ENCODE measurements at regions not wholly inside any gene's neighbourhood (a gene's known extent, or its start where the extent isn't known, plus 50 kb on each side); places are given as distances from the start of the nearest gene placed in this dataset.

- Histone ChIP-seq H3K4me1 (ENCODE audit: control insufficient read depth, low read depth, low read length) (no peaks in the 10 kb centered on the region), H3K27ac (ENCODE audit: low read length) (no peak overlapping the region), H3K9ac (ENCODE audit: low read length) (no peak overlapping the region), H3K9me3 (ENCODE audit: control insufficient read depth, low read depth, low read length) (no peaks in the 10 kb centered on the region), H3K4me3 (ENCODE audit: low read length) (no peak overlapping the region), H3K27me3 (ENCODE audit: control insufficient read depth, insufficient read depth, low read length) (no peaks in the 10 kb centered on the region), H3K36me3 (ENCODE audit: control insufficient read depth, low read depth, low read length) (no peaks in the 10 kb centered on the region)
Observed at GRCh38 chr5:158116965-158117364, 258.0 kb upstream of the CLINT1 start.

- no peaks in the 10 kb centered on the region for H3K27me3 ChIP-seq (ENCODE audit: control insufficient read depth, insufficient read depth, low read length)
Observed at GRCh38 chr5:158115468-158115867, 256.5 kb upstream of the CLINT1 start.

GRCh38 chr5:158108177-158108576 is 249.2 kb upstream of the CLINT1 start:
- Histone ChIP-seq H3K27ac (ENCODE audit: low read length) (no peak overlapping the region), H3K9ac (ENCODE audit: low read length) (no peak overlapping the region), H3K4me3 (ENCODE audit: low read length) (no peak overlapping the region), H3K9me3 (ENCODE audit: control insufficient read depth, low read depth, low read length) (no peaks in the 10 kb centered on the region), H3K4me1 (ENCODE audit: control insufficient read depth, low read depth, low read length) (no peaks in the 10 kb centered on the region), H3K36me3 (ENCODE audit: control insufficient read depth, low read depth, low read length) (no peaks in the 10 kb centered on the region), H3K27me3 (ENCODE audit: control insufficient read depth, insufficient read depth, low read length) (no peaks in the 10 kb centered on the region)

More at GRCh38 chr5:158115468-158115867, 256.5 kb upstream of the CLINT1 start:
- Histone ChIP-seq H3K27ac (ENCODE audit: low read length) (no peak overlapping the region), H3K4me1 (ENCODE audit: control insufficient read depth, low read depth, low read length) (no peaks in the 10 kb centered on the region), H3K4me3 (ENCODE audit: low read length) (no peak overlapping the region), H3K36me3 (ENCODE audit: control insufficient read depth, low read depth, low read length) (no peaks in the 10 kb centered on the region), H3K9me3 (ENCODE audit: control insufficient read depth, low read depth, low read length) (no peaks in the 10 kb centered on the region), H3K9ac (ENCODE audit: low read length) (no peak overlapping the region)

- H3K27ac ChIP-seq (ENCODE audit: low read length) = no peak overlapping the region
- no peaks in the 10 kb centered on the region for H3K9me3 ChIP-seq (ENCODE audit: control insufficient read depth, low read depth, low read length)
- no peaks in the 10 kb centered on the region for H3K36me3 ChIP-seq (ENCODE audit: control insufficient read depth, low read depth, low read length)
- no peaks in the 10 kb centered on the region for H3K4me1 ChIP-seq (ENCODE audit: control insufficient read depth, low read depth, low read length)
- no peak overlapping the region for H3K9ac ChIP-seq (ENCODE audit: low read length)
- H3K4me3 ChIP-seq (ENCODE audit: low read length) = no peak overlapping the region
- no peaks in the 10 kb centered on the region for H3K27me3 ChIP-seq (ENCODE audit: control insufficient read depth, insufficient read depth, low read length)
Observed at GRCh38 chr5:158100373-158100888, 241.5 kb upstream of the CLINT1 start.

- Histone ChIP-seq H3K9ac (ENCODE audit: low read length) (no peak overlapping the region), H3K4me1 (ENCODE audit: control insufficient read depth, low read depth, low read length) (no peaks in the 10 kb centered on the region), H3K9me3 (ENCODE audit: control insufficient read depth, low read depth, low read length) (no peaks in the 10 kb centered on the region), H3K4me3 (ENCODE audit: low read length) (no peak overlapping the region), H3K27me3 (ENCODE audit: control insufficient read depth, insufficient read depth, low read length) (no peaks in the 10 kb centered on the region), H3K36me3 (ENCODE audit: control insufficient read depth, low read depth, low read length) (no peaks in the 10 kb centered on the region), H3K27ac (ENCODE audit: low read length) (no peak overlapping the region)
Observed at GRCh38 chr5:158099571-158100105, 240.7 kb upstream of the CLINT1 start.

GRCh38 chr5:158096835-158097234 is 237.9 kb upstream of the CLINT1 start:
- no peak overlapping the region for H3K9ac ChIP-seq (ENCODE audit: low read length)
- H3K36me3 ChIP-seq (ENCODE audit: control insufficient read depth, low read depth, low read length) = no peaks in the 10 kb centered on the region
- no peak overlapping the region for H3K4me3 ChIP-seq (ENCODE audit: low read length)
- H3K9me3 ChIP-seq (ENCODE audit: control insufficient read depth, low read depth, low read length) = no peaks in the 10 kb centered on the region
- H3K27me3 ChIP-seq (ENCODE audit: control insufficient read depth, insufficient read depth, low read length) = no peaks in the 10 kb centered on the region
- H3K4me1 ChIP-seq (ENCODE audit: control insufficient read depth, low read depth, low read length) = no peaks in the 10 kb centered on the region
- H3K27ac ChIP-seq (ENCODE audit: low read length) = no peak overlapping the region

- Histone ChIP-seq H3K4me1 (ENCODE audit: control insufficient read depth, low read depth, low read length) (no peaks in the 10 kb centered on the region), H3K9ac (ENCODE audit: low read length) (no peak overlapping the region), H3K36me3 (ENCODE audit: control insufficient read depth, low read depth, low read length) (no peaks in the 10 kb centered on the region), H3K27ac (ENCODE audit: low read length) (no peak overlapping the region), H3K9me3 (ENCODE audit: control insufficient read depth, low read depth, low read length) (no peaks in the 10 kb centered on the region), H3K4me3 (ENCODE audit: low read length) (no peak overlapping the region), H3K27me3 (ENCODE audit: control insufficient read depth, insufficient read depth, low read length) (no peaks in the 10 kb centered on the region)
Observed at GRCh38 chr5:158086856-158087255, 227.9 kb upstream of the CLINT1 start.

GRCh38 chr5:158084292-158084691 is 225.3 kb upstream of the CLINT1 start:
- H3K9me3 ChIP-seq (ENCODE audit: control insufficient read depth, low read depth, low read length) = no peaks in the 10 kb centered on the region
- no peak overlapping the region for H3K9ac ChIP-seq (ENCODE audit: low read length)
- H3K4me3 ChIP-seq (ENCODE audit: low read length) = no peak overlapping the region
- no peaks in the 10 kb centered on the region for H3K36me3 ChIP-seq (ENCODE audit: control insufficient read depth, low read depth, low read length)
- H3K27ac ChIP-seq (ENCODE audit: low read length) = no peak overlapping the region
- H3K4me1 ChIP-seq (ENCODE audit: control insufficient read depth, low read depth, low read length) = peaks cover 7% of the 10 kb centered on the region
- H3K27me3 ChIP-seq (ENCODE audit: control insufficient read depth, insufficient read depth, low read length) = no peaks in the 10 kb centered on the region

GRCh38 chr5:158082696-158083287 is 223.8 kb upstream of the CLINT1 start:
- H3K27ac ChIP-seq (ENCODE audit: low read length) = no peak overlapping the region
- peaks cover 7% of the 10 kb centered on the region for H3K4me1 ChIP-seq (ENCODE audit: control insufficient read depth, low read depth, low read length)
- no peak overlapping the region for H3K4me3 ChIP-seq (ENCODE audit: low read length)
- no peak overlapping the region for H3K9ac ChIP-seq (ENCODE audit: low read length)
- H3K27me3 ChIP-seq (ENCODE audit: control insufficient read depth, insufficient read depth, low read length) = no peaks in the 10 kb centered on the region
- no peaks in the 10 kb centered on the region for H3K36me3 ChIP-seq (ENCODE audit: control insufficient read depth, low read depth, low read length)
- H3K9me3 ChIP-seq (ENCODE audit: control insufficient read depth, low read depth, low read length) = no peaks in the 10 kb centered on the region

GRCh38 chr5:158080112-158080511 is 221.2 kb upstream of the CLINT1 start:
- H3K4me1 ChIP-seq (ENCODE audit: control insufficient read depth, low read depth, low read length) = peaks cover 13% of the 10 kb centered on the region
- no peaks in the 10 kb centered on the region for H3K36me3 ChIP-seq (ENCODE audit: control insufficient read depth, low read depth, low read length)
- no peaks in the 10 kb centered on the region for H3K27me3 ChIP-seq (ENCODE audit: control insufficient read depth, insufficient read depth, low read length)
- no peak overlapping the region for H3K4me3 ChIP-seq (ENCODE audit: low read length)
- no peaks in the 10 kb centered on the region for H3K9me3 ChIP-seq (ENCODE audit: control insufficient read depth, low read depth, low read length)
- H3K27ac ChIP-seq (ENCODE audit: low read length) = no peak overlapping the region
- no peak overlapping the region for H3K9ac ChIP-seq (ENCODE audit: low read length)

GRCh38 chr5:158079097-158079496 is 220.2 kb upstream of the CLINT1 start:
- Histone ChIP-seq H3K4me1 (ENCODE audit: control insufficient read depth, low read depth, low read length) (peaks cover 13% of the 10 kb centered on the region), H3K4me3 (ENCODE audit: low read length) (no peak overlapping the region), H3K27me3 (ENCODE audit: control insufficient read depth, insufficient read depth, low read length) (no peaks in the 10 kb centered on the region), H3K27ac (ENCODE audit: low read length) (no peak overlapping the region), H3K9ac (ENCODE audit: low read length) (no peak overlapping the region), H3K36me3 (ENCODE audit: control insufficient read depth, low read depth, low read length) (no peaks in the 10 kb centered on the region), H3K9me3 (ENCODE audit: control insufficient read depth, low read depth, low read length) (no peaks in the 10 kb centered on the region)

All from iPS-18a (cell line).